ENCODE measurements at regions not wholly inside any gene's neighbourhood (a gene's known extent, or its start where the extent isn't known, plus 50 kb on each side); places are given as distances from the start of the nearest gene placed in this dataset.

DNA sequence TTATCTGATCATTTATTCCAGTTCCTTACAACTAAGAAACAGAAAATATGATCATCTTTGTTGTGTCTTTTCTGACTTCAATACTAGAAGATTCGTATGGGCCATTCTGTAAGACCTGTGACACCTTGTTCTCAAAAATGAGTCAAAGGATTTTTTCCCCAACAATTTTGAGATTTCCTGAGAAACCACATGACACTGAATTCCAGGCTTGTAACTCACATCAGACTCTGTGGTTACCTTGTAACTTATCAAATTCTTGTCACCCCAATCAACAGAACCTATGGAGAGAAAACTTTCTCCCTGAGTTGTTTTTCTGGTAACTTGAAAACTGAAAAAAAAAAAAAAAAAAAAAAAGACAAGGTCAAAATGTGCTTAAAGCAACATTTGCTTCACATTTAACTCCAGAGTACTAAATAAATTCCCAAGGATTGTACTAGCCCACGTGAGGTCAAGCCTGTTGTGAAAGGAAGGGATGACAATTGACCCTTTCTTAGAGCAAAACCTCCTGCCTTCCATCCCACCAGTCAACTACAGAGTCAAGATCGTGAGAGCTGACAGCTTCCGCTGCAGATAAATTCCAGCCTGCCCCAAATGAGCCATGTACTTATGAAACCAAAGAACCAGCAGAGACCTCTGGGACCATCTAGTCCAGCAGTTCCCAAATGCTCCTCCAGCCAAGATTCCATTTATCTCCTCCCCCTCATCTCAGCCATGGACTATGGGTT is 140.3 kb downstream of the TBX18 start:
- no peak overlapping the region for H3K4me3 ChIP-seq (ENCODE audit: low read depth, low read length, poor library complexity, severe bottlenecking)
- TF ChIP-seq, protein P1, sequence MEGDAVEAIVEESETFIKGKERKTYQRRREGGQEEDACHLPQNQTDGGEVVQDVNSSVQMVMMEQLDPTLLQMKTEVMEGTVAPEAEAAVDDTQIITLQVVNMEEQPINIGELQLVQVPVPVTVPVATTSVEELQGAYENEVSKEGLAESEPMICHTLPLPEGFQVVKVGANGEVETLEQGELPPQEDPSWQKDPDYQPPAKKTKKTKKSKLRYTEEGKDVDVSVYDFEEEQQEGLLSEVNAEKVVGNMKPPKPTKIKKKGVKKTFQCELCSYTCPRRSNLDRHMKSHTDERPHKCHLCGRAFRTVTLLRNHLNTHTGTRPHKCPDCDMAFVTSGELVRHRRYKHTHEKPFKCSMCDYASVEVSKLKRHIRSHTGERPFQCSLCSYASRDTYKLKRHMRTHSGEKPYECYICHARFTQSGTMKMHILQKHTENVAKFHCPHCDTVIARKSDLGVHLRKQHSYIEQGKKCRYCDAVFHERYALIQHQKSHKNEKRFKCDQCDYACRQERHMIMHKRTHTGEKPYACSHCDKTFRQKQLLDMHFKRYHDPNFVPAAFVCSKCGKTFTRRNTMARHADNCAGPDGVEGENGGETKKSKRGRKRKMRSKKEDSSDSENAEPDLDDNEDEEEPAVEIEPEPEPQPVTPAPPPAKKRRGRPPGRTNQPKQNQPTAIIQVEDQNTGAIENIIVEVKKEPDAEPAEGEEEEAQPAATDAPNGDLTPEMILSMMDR (conservative IDR thresholded peaks at IDR 0.05; ENCODE audit: low read depth, low read length): no peak
- no peak for TF ChIP-seq EZH2 (IDR thresholded peaks at IDR 0.05; ENCODE audit: borderline replicate concordance, low read depth, low read length, poor library complexity, severe bottlenecking)
- no peaks in the 10 kb centered on the region for H3K36me3 ChIP-seq (ENCODE audit: insufficient read depth, low read length, poor library complexity, severe bottlenecking)
- H3K4me1 ChIP-seq (ENCODE audit: insufficient read depth, low read length, poor library complexity, severe bottlenecking): no peaks in the 10 kb centered on the region
- ChIA-PET CTCF (no interaction called here), POLR2A (ENCODE audit: low non-redundant PET) (no interaction called here)
- H3K27me3 ChIP-seq (replicated peaks; ENCODE audit: insufficient read depth, low read depth, low read length, poor library complexity): no peaks in the 10 kb centered on the region
- H3K27ac ChIP-seq (ENCODE audit: low read depth, low read length, poor library complexity, severe bottlenecking): no peak overlapping the region
- BruUV-seq (replicated peaks): no TSS peak
- intact Hi-C loops (cut with micrococcal nuclease; ENCODE audit: unreplicated experiment): no loop called here
- no peaks in the 10 kb centered on the region for H3K9me3 ChIP-seq (ENCODE audit: low read depth, low read length, poor library complexity, severe bottlenecking)
- no peak for DNase-seq (ENCODE audit: low spot score)

DNA sequence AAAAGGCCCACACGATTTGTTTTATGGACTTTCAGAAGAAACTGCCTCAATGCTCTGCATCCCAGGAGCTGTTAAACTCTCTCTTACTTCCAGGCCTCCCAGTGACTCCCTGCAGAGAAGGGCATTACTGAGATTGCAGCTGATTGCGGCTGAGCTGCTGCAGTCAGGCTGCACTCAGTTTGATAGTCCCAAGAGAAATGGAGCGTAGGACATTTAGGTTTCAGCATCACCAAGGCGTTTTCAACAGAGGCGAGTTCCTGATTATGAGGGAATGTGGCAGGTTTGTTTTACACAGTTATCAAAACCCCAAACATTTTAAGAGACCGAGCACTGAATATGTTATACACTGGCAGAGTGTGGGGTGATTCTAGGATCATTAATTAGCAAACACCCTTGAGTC is 145.6 kb downstream of the TBX18 start:
- no peak for TF ChIP-seq EZH2 (IDR thresholded peaks at IDR 0.05; ENCODE audit: borderline replicate concordance, low read depth, low read length, poor library complexity, severe bottlenecking)
- TF ChIP-seq, protein P1 (conservative IDR thresholded peaks at IDR 0.05; ENCODE audit: low read depth, low read length): no peak
- Histone ChIP-seq H3K4me1 (ENCODE audit: insufficient read depth, low read length, poor library complexity, severe bottlenecking) (no peaks in the 10 kb centered on the region), H3K27me3 (replicated peaks; ENCODE audit: insufficient read depth, low read depth, low read length, poor library complexity) (no peaks in the 10 kb centered on the region), H3K36me3 (ENCODE audit: insufficient read depth, low read length, poor library complexity, severe bottlenecking) (no peaks in the 10 kb centered on the region), H3K4me3 (ENCODE audit: low read depth, low read length, poor library complexity, severe bottlenecking) (no peak overlapping the region), H3K9me3 (ENCODE audit: low read depth, low read length, poor library complexity, severe bottlenecking) (no peaks in the 10 kb centered on the region), H3K27ac (ENCODE audit: low read depth, low read length, poor library complexity, severe bottlenecking) (no peak overlapping the region)
- ChIA-PET CTCF (no interaction called here), POLR2A (ENCODE audit: low non-redundant PET) (no interaction called here)
- intact Hi-C loops (cut with micrococcal nuclease; ENCODE audit: unreplicated experiment): no loop called here
- DNase-seq (ENCODE audit: low spot score): peak; percentile 53
- BruUV-seq (replicated peaks): no TSS peak

DNA sequence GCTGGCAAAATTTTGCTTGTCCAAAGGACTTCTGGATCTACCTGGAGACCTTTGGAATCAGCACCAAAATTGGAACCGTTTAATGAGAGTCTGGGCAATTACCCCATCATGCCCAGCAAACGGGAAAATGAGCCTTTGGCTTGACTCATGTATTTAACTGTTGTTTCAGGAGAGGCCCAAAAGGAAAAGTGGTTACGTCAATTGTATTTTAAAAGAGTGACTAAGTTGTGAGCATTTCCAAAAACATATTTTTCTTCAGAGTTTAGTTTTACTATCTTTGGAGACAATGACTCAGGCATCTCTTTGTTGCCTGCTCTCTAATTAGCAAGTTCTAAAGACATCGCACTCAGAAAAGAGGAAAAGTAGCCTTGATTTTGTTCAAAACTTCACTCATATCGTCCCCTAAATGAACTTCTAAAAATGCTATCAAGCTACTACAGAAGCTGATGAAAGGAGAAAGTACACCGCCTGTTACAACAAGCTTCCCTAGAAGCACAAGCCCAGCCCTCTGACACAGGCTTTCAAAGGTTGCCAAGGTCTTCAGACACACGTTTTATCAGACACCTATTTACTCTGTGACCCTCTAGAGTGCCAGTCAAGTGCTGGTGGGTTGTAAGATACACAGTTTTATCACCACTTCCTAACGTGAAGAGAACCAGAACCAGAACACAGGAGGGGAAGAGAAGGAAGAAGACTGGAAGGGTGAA is 146.2 kb downstream of the TBX18 start:
- no peaks in the 10 kb centered on the region for H3K36me3 ChIP-seq (ENCODE audit: insufficient read depth, low read length, poor library complexity, severe bottlenecking)
- H3K27me3 ChIP-seq (replicated peaks; ENCODE audit: insufficient read depth, low read depth, low read length, poor library complexity): no peaks in the 10 kb centered on the region
- no peak for DNase-seq (ENCODE audit: low spot score)
- H3K27ac ChIP-seq (ENCODE audit: low read depth, low read length, poor library complexity, severe bottlenecking): no peak overlapping the region
- TF ChIP-seq EZH2 (IDR thresholded peaks at IDR 0.05; ENCODE audit: borderline replicate concordance, low read depth, low read length, poor library complexity, severe bottlenecking): no peak
- TF ChIP-seq, protein P1 (conservative IDR thresholded peaks at IDR 0.05; ENCODE audit: low read depth, low read length): no peak
- no peaks in the 10 kb centered on the region for H3K9me3 ChIP-seq (ENCODE audit: low read depth, low read length, poor library complexity, severe bottlenecking)
- no peak overlapping the region for H3K4me3 ChIP-seq (ENCODE audit: low read depth, low read length, poor library complexity, severe bottlenecking)
- no TSS peak for BruUV-seq (replicated peaks)
- H3K4me1 ChIP-seq (ENCODE audit: insufficient read depth, low read length, poor library complexity, severe bottlenecking): no peaks in the 10 kb centered on the region
- ChIA-PET CTCF (no interaction called here), POLR2A (ENCODE audit: low non-redundant PET) (no interaction called here)
- intact Hi-C loops (cut with micrococcal nuclease; ENCODE audit: unreplicated experiment): no loop called here

Data from A673 (cell line).